RKO (cell line): ENCODE measurements at regions not wholly inside any gene's neighbourhood (a gene's known extent, or its start where the extent isn't known, plus 50 kb on each side); places are given as distances from the start of the nearest gene placed in this dataset.
A peak's percentile ranks its signal among the peaks of the same experiment; 100 is the strongest.
"Not testable (repeated sequence)": the region's sequence is repeated elsewhere in the genome, so short reads cannot be mapped to it uniquely, and the experiment has no call there.

Experiments
- DNase-seq: peaks from one replicate; pipeline ENCODE4 v3.0.0-alpha.2; 2016; ENCODE audit warnings: low spot score

DNA sequence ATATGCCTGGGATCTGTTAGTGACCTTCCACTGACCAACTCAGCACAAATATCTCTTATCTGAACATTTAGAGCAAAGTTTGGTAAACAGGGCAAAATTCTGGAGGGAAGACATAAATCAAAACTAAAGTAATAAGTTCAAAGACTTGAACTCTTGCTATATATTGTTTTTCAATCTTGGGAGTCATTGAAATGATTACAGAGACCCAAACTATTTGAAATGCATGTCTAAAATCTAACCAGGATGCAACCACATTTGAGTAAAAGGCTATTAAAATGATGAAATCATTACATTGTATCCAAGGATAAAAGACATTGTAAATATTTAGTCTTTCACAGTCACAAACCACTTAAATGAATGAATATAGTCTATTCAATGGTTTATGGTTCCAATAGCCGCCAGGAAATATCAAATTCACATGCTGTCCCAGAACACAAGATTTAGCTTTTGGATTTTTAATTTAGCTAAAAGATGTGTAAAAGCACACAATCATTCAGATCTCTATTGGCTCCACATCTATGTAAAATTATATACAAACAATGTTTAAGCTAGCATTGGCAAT, 256.6 kb upstream of the EPHA7 start:
- DNase-seq, result no peak

DNA sequence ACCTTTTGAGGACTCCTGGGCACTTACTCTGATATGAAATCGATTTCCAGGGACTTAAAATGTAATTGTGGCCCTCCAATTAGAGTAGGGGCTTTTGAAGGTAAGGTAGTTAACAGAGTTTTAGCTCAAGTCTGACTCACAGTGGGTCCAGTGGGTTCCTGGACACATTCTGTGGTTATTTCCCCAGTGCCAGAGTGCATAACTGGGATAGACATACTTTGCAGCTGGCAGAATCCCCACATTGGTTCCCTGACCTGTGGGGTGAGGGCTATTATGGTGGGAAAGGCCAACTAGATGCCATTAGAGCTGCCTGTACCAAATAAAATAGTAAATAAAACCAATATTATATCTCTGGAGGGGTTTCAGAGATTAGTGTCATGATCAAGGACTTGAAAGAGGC, 243.8 kb upstream of the EPHA7 start:
- DNase-seq, result no peak

DNA sequence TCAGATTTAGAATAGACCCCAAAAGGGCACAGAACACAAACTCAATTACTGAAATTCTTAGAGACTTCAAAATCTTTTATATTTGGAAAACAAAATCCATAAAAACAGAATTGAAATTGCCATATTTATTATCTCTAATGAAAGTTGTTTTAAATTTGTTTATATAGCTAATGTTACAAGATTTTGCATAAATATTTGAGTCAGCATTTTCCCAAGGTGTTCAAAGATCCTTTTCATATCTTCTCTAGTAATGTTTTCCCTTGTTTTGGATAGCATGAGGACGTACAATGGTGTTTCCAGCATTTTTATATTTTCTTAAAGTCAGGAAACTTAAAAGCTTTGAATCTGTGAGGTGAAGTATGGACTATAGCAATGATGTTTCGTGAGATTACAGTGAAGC, 235.2 kb upstream of the EPHA7 start:
- no peak for DNase-seq

DNA sequence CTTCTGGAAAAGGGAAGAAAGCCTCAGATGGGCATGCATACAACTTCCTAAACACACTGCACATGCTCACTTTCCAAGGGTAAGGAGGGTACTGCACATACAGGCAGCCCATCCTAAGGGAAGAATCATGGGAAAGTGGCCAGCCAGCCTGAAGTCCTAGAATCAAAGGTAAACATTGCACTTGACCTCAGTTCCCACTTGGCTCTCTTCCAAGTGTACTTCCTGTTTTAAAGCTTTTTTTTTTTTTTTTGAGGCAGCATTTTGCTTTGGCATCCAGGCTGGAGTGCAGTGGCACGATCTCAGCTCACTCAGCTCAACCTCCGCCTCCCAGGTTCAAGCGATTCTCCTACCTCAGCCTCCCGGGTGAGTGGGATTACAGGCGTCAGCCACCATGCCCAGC, 225.3 kb upstream of the EPHA7 start:
- DNase-seq, result no peak

DNA sequence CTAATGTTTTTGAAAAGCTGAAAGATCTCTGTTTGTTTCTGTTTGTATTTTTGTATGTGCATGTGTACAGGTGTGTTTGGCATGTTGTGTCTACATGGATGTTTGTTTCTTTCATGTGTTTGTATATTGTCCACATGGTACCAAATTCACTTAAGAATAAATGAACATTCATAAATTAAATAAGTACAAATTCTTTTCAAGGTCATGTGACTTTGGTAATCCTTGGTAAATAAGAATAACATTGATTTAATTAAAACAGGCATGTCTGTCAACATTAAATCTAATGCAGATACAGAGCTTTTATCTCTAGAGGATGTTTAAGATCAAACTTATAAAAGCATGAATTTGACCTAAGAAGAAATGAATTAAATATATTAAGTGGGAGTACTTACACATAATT, 219.8 kb upstream of the EPHA7 start:
- DNase-seq, result no peak

DNA sequence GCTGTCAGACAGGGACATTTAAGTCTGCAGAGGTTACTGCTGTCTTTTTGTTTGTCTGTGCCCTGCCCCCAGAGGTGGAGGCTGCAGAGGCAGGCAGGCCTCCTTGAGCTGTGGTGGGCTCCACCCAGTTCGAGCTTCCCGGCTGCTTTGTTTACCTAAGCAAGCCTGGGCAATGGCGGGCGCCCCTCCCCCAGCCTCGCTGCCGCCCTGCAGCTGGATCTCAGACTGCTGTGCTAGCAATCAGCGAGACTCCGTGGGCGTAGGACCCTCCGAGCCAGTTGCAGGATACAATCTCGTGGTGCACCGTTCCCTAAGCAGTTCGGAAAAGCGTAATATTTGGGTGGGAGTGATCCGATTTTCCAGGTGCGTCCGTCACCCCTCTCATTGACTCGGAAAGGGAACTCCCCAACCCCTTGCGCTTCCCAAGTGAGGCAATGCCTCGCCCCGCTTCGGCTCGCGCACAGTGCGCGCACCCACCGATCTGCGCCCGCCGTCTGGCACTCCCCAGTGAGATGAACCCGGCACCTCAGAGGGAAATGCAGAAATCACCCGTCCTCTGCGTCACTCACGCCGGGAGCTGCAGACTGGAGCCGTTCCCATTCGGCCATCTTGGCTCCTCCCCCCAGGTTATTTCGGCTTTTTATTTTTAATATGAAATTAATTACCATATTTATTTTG, 217.8 kb upstream of the EPHA7 start:
- not testable (repeated sequence) for DNase-seq

DNA sequence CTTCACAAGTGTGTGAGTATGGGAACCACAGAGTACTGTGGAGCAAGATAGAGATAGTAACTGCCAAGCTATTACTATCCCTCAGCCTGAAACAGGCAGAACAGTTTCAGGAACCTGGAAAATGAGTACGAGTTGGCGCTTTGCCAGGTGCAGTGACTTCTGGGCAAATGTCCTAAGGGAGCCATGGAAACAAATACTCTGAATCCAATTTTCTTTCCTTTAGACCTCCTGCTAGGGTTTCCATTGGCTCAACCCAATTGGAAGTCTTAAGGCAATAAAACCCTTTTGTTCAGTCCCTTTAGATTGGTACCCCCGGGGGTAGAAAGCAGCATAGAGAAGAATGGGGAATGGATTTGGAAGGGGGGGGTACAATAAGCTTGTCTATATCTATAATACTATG, 205.0 kb upstream of the EPHA7 start:
- no peak for DNase-seq

DNA sequence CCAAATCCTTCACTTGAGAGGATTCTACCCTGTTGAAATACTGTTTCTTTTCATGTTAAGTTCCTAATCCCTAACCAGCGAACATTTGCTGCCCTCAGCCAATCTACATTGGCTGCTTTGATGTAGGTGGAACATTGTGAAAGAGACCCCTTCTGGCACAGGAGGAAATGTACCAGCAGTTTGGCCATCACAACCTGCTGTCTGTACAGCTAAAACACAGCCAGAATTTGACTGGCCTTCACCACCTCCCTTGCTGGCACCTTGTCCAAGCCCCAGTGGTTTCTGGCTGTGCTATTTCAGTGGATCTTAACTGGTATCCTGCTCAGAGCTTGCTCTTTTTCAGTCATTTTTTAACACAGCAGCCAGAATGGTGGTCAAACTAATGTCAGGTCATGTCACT, 202.1 kb upstream of the EPHA7 start:
- no peak for DNase-seq

DNA sequence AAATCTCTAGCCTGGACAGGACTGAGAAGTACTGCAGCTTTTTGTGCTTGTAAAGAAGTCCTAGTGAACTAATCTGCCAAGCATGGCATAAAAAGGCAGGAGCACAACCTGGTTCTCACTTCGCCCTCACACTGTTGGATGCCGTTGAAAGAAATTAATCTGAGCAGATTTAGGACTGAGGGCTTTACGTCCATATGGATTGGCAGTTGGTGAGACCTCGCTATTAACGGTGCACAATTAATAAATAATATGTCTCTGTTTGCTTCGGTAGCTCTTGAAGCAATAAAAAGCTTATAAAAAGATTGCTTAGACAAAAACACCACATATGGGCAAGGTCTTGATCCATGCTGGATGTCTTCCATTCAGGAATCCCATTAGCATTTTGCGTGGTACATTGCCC, 185.6 kb upstream of the EPHA7 start:
- no peak for DNase-seq

DNA sequence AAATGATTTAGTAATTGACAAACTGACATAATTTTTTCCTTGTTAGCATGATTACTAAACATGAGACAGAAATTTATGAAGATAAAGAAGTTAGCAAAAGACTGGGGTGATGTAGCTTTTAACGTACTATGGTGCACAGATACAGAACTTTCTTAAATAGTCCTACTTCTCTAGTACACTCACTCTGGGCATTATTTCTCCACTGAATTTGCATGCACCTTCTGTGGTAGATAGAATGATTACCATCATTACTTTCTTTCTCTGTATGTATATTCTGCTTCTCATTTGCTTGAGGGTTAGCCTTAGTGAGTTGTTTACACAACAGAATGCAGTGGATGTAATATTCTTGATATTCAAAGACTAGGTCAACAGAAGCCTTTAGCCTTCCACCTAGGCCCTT, 173.1 kb upstream of the EPHA7 start:
- DNase-seq, result no peak

DNA sequence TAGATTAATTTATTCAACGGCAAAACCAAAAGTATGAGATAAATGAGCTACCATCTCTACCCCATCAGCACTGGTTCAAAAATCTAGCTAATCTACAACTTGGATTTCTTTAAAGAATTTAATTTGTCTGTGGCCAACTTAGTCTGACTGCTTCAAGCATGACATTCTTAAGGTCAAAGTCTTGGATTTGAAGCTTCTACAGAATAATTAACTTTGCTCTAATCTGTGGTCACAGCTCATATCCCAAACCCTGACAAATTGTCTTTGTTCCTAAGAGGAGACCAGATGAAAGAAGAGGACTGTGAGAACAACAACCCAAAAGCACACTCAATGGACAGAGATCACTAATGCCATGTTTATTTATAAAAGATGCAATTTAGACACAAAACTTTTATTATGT, 166.9 kb upstream of the EPHA7 start:
- no peak for DNase-seq

DNA sequence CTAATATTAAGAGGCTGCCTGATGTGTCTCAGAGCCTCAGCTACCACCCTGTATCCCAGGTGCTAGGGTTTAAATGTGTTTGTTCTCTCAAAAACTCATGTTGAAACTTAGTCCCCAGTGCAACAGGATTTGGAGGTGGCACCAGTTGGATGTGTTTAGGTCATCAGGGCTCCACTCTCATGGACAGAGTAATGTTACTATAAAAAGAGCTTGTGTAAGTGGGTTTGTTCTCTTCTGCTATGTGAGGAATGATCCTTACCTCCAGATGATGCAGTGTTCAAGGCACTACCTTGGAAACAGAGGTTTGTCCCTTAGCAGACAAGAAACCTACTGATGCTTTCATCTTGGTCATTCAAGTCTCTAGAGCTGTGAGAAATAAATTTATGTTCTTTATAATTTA, 164.9 kb upstream of the EPHA7 start:
- DNase-seq, result no peak

DNA sequence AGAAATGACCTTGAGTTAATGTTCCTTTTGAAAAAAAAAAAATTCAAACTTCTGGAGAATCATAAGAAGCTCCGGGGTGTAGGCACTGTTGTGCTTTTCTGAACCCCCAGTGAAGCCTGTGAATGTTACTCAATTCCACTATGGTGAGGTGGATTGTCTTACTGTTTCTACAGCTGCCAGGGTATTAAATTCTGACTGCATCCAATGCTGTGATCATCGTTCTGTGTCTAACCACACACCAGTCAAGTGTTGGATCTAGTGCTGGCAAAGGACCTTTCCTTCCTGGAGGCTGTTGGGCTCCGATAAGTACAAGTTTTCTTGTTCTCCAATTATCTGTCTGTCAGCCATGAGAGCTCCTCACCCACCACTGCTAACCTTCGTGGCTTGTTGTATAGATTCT, 162.0 kb upstream of the EPHA7 start:
- no peak for DNase-seq

DNA sequence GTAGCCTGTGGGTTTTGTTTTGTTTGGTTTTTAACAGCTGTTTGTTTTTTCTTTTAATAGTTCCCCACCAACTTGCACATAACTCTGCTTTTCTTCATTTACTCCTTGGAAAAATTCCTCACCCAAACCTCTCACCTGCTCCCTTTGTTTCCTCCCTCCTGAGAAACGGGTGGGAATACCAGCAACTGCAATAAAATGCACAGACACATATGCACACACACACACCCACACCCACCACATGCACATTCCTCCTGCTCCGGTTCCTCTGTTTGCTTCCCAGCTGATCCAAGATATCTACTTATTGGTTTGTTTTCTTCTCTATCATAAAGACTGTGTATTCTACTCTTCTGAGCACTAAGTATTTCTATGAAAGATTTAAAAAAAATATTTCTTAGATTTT, 161.1 kb upstream of the EPHA7 start:
- DNase-seq, result no peak

DNA sequence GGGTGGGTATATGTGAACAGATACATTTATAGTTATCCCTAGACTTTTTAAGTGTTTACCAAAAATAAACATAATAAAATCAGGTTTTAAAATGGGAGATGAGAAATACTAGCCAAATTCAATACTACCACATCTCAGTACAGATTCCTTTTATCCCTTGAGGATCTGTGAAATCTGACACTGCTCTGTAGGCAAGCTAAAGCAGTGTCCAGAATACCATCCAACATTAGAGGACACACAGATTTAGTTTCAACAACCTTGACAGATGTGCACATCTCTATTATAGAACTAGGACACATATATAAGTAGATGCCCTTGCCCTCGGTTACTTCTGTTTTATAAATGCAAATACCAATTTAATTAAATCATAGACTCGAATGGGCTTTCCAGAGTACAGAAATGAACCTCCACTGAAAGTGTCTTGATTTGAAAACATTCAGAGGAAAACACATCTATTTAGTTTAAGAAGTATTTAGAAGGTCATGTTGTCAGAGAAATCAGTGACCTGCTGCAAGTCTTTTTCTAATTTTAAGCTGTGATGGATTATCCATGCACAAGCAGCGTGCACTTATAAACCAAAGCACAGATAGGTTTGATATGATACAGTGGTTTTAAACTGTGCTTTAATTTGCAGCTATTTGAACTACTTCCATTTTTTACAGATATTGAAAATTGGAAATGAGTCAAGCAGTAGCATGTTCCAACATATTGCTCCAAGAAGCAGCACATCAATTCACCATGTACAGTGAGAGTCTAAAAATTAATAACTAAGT, 156.3 kb upstream of the EPHA7 start:
- no peak for DNase-seq

DNA sequence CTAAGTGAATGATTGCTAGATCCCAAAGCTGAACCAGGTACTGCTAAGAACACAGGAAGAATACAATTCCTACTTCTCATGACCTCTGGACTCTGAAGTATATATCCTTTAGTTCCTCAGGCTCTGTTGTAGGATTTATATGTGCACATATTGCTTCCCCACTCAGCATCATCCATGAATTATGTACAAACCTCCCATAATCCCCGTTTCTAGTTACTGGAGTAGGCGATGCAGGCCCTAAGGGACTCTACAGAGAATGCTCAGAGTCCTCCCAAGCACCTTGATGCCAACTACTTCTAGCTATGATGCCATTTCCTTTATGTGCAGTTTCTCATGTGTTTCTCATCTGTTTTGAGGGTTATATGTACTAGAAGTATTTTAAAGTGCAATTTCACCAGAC, 154.9 kb upstream of the EPHA7 start:
- DNase-seq, result no peak

DNA sequence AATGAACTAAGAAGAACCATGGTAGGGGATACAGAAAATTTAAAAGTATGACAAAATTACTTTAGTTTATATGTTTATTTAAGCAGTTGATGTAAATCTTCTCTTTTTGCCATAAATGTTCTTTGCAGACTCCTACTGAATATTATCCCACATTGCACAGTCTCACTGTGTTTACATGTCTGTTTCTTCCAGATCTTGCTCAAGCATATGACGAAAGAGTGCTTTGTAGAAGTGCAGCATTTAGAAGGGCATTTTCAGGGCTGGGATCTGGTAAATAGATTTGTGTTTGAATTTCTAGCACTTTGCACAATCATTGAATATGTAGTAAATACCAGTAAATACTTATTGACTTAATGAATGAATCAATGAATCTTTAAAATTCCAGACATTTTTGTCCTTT, 152.0 kb upstream of the EPHA7 start:
- DNase-seq, result no peak

DNA sequence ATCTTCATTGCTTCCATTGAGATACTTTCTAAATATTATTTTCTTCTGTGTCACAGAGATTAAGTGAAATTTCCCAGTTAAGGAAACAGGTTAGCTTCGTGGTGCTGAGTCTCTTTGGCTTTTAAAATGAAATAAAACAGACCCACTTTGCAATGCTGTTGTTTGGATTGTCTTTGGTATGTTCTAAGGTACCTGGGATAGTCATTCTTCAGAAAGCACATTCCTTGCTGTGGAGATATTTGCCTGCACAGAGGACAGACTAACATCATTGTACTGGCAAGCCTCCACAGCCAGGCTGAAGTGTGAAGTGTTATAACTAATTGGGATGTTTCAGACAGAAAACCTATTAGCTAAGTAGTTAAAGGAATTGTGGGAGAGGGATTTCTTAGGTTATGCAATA, 148.8 kb upstream of the EPHA7 start:
- DNase-seq, result no peak

DNA sequence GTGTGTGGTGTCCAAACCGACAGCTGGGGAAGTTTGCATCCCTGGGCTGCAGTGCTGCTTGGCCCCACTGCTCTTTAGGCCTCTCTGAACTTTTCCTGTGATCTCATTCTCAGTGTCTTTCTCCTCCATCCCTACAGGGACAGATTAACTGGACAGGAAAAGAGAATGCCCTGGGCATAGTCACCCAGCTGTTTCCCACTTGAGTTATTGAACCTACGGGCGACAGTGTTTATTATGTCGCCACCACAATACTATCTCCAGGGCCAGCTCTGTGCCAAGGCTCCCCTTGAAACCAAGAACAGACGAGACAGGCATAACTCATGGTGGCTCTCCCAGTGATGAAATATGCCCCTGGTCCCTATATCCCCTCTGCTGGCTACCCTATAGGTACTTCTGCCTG, 147.8 kb upstream of the EPHA7 start:
- DNase-seq, result no peak

DNA sequence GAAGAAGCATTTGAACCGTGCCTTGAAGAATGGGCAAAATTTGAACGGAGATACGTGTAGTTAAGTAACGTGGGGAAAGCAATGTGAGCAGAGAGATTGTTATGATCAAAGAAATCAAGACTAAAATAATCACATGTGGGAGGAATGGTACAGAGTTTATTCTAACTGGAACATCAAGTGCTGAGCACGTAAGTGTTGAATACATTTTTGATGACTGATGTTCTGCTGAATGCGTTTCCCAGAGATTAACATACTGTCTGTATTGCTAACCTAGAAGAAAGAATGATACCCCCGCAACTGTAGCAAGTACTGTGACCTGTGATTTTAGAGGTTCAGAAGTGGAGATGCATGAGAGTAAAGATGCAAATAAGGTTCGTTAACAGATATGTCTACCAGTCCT, 146.9 kb upstream of the EPHA7 start:
- DNase-seq, result no peak

DNA sequence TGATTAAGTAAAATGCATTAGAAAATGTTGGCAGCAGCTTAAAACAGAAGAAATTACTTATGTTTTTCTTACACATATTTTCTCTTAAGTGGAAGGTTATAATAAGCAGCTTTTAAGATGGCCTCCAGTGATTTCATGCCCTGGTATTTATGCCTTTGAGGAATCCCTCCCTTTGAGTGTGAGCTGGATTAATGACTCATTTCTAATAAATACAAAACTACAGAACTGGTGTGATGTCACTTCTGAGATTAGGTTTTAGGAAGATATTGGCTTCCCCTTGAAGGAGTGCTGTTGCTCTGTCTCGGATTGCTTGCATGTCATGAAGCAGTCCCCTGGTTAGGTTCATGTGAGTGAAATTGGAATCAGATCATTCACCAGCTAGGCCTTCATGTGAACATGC, 143.2 kb upstream of the EPHA7 start:
- peak; percentile 29 for DNase-seq

DNA sequence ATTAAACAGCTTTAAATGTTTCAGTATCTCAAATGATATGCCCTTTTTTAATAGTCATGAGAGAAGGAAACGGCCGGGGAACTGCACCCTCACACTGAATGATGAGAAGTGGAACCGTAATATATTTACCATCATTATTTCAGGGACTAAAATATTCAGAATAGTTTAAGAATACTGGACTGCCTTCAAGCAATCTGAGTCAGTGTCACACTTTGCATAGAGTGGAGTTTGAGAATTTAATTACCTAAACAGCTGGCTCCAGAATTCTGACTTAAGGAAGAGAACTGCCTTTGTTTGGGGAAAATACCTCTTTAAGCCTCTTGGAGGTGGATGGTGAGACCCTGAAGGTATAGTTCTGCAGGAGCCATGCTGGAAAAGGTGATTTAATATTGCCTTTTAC, 135.9 kb upstream of the EPHA7 start:
- DNase-seq, result no peak

DNA sequence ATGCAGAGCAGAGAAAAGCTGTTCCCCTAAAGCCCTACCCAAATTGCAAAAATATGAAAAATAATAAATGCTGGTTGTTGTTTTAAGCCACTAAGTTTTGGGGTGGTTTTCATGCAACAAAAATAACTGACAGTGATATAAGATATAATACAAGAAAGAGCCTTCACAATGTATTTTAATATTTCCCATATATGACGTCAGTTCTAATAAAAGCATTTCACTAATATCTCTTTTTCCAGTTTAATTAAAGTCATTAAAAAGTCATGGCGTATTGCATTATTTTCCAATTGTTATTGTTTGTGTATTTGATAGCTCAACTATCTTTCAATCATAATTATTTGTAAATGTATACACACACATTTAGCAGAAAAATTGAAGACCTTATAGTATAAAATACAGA, 134.7 kb upstream of the EPHA7 start:
- DNase-seq, result no peak
